HG02588 (cell line): ENCODE measurements at regions not wholly inside any gene's neighbourhood (a gene's known extent, or its start where the extent isn't known, plus 50 kb on each side); places are given as distances from the start of the nearest gene placed in this dataset.
"Not testable (repeated sequence)": the region's sequence is repeated elsewhere in the genome, so short reads cannot be mapped to it uniquely, and the experiment has no call there.

Experiments used
- ATAC-seq: cut with Tn5 transposase; IDR thresholded peaks from one replicate; pipeline ENCODE4 v1.9.1; 2021; ENCODE audit warnings: mild to moderate bottlenecking, moderate library complexity; ENCODE audit not compliant: unreplicated experiment

DNA sequence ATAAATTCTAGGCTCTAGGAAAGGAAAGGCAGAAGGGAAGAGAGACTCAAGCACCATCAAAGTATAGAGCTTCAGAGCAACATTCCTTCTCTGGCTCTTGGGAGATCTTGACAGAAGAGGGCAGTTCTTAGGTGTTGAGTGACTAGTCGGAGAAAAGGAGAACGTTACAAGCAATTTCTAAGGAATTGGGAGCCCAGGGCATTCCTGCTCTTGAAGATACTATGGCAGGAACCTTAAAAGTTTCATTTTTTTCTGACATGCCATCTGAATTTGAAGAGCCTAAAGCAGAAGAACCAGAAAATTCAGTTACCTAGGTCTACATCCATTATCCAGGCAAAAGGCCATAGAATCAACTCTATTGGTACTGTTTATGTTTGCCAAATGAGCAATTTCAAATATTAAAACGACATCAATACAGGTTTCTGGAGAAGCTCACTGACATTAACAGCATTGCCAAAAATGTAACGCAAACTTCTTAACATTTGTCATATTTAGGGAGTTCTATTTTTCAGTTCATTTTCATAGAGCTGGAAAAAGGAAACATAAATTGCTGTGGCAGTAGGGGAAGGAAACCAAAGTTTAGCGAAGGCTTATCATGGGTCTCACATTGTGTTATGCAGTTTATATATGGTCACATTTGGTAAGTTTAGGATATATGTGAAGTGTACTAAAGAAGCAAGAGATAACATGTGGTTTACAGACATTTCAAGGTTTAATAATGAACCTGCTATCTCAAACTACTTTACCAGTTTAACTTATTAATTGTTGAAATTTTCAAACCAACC is 210.1 kb upstream of the NRIP1 start:
- ATAC-seq, result no peak

DNA sequence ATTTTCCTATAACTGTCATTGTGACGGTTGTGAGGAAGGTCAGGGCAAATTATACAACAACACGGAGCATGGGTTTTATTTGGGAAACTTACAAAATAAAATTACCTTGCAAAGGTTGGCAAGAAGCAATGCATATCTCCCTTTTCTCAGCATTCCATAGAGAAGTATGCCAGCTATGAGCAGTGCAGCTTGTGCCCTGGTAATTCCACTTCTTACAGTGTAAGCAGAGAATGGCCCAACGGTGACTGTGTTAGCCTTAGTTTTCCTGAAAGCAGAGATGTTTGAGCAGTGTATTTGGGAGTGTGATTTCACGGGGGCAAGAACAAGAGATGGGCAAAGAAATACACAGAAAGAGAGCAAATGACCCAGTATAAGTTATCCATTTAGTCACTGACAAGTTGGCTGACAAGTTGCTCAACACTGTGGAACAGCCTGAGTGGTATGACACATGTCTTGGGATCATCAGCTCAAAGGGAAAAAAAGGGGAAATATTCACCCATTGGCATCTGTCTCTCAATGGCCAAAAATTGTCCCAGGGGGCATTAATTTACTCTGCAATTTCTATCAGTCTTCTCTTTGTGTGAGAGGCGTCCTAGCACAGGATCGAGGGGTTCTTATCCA is 210.9 kb upstream of the NRIP1 start:
- no peak for ATAC-seq

DNA sequence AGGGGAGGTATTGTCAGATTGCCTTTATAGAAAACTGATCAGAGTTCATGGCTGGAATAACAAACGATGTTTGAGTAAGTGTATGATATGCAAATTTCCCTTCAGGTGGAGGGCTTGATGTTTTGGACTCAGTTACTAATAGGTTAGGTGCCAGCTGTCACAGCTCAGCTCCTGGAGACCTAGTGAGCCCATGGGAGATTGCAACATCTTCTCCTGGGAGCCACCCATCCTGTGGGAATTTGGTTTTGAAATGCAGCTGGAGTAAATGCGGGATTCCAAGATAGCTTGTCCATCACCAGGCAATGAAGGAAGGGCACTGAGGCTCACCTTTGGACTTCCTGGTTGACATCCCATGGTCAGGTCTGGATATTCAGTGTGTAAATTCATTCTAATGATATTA is 211.4 kb upstream of the NRIP1 start:
- no peak for ATAC-seq

DNA sequence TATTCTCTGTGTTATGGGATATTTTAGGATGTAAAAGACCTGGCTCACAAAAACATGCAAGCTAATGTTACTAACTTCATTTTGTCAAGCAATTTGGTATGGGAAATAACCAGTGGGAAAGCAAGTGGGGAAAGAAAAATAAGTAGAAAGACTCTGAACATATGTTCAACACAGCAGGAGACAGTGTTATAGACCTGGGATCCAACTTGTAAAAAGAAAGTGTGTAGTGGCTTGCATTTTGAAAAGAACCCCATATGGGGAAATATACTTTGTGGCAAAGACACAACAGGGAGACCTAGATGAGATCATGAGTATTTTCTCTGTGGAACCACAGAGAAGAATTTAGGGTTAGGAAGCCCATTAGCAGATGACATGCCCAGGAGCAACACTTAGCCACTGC is 212.7 kb upstream of the NRIP1 start:
- ATAC-seq, result no peak

DNA sequence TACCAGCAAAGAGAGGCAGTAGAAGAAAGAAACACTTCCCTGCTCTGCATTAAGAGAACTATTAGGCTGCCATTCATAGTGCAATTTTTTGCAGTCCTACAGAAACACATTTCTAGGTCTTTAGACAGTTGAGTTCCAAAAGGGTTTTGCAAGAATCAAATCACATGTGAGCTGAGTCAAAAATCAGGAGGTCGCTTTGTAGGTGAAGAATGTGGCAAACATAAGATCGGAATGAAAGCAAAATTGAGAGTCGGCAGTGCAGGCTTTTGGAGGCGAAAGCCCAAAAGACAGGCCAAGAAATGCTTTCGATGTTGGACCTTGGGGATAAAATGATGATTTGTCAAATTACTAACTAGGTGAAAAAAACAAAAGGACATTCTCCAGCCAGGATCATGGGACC is 213.5 kb upstream of the NRIP1 start:
- ATAC-seq, result no peak

DNA sequence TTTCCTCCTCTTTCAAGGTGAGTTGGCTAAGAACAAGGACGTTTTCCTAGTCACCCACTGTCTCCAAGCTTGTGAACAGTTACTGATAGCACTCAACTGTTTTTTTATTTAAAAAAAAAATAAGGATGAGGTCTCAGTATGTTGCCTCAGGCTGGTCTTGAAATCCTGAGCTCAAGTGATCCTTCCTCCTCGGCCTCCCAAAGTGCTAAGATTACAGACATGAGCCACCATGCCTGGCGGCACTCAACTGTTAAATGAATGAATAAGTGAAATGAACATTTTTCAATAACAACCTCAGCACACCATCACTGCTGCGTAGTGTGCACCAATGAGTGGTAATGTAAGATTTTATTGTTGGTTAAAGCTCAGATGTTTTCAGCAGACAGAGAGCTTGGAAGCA is 214.1 kb upstream of the NRIP1 start:
- no peak for ATAC-seq

DNA sequence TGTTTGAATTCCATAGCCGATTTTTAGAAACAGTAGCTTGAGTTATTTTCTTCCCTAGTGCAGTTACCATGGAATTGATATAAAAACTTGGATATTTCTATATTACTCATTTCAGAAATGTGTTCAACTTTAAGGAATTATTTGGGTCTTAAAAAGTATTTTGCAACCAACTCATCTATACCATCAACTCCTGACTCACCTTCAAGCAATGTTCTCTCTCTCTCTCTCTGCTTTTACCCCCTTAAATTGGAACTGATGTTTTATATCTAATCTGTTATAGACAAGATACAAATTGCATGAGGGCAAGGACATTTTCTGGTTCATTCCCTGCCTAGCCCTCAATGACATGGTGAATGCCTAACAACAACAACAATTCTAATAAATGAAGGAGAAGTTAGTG is 214.7 kb upstream of the NRIP1 start:
- no peak for ATAC-seq

DNA sequence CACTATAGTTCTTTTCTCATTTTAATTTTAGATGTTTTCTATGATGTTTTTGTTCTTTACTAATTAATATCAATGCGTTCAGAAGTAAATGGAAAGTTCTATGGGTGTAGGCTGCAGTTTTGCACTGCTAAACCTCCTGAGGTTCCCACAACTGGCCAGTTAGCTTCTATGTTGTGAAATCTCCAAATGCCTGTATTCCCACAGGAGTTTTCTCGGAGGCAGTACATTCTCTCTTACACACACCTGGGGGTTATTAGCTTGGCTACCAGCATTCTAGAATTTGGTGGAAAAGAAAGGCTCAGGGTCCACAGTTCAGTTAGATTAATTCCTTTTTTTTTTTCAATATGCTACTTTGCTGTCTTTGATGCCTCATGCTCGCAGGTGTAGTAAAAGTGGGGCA is 216.9 kb upstream of the NRIP1 start:
- no peak for ATAC-seq

DNA sequence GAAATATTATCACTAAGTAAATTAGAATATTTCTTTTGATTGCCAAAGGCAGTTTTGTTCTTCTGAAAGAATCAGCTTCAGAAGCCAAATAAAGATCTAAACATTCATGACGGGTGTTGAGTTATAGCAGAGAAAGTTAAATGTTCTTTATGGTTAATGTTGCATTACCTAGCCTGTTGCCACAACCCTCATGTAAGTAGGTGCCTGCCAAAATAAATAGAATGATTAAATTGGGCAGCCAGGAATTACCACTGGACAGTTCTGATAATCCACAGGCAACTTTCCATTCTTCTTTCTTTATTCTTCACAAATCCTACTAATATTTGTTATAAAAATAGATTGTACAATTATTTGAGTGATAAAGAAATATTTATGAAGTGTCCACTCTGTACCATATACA is 217.9 kb upstream of the NRIP1 start:
- ATAC-seq, result no peak

DNA sequence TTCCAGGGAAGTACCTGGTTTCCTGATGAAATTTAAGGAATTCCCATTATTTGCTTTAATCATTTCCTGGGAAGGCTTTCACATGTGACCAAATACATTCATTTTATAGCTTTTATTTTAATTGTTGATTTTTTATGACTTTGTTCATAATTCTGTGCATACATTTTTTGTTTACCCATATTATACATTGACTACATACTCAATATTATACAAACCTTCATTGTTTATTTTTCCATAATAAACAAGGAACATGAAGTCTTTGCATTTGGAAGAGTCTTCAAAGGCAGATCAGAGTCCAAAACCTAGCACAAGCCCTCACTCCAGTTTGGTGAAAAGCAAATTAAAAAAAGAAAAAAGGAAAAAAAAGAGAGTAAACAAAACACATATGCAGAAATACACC is 218.3 kb upstream of the NRIP1 start:
- ATAC-seq, result no peak

DNA sequence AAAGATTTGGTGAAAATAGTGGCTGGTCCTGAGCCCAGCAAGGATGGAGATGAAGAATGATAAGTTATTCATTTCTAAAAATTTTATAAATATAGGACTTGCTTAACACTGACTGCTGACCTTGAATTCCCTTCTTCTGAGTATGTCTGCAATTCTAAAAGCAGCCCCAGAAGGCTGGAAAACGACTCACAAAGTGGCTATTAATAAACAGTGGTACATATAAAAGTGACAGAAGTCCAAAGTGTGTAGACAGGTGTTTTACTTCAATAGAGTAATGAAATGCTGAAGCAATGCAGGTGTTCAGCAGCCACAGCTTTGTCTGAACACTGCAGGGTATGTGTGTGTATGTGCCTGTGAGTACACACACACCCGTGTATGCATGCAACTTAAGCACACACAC is 219.0 kb upstream of the NRIP1 start:
- no peak for ATAC-seq

DNA sequence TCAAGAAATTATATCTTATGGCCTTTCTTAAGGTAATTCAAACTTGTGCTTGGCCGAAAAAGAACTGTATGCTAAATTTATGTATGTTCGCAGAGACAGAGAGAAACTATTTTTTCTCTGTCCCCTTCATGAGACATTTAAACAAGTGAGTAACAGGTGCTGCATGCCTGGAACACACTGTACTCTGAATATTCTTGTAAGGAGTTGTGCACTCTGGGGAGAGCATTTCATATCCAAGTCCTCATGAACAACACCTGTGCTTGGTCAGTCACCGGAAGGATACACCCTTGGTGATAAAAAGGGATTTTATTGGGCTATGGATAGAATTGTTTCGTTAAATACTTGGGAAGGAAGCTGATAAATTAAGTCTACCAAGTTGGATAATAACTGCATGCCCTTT is 220.8 kb upstream of the NRIP1 start:
- no peak for ATAC-seq

DNA sequence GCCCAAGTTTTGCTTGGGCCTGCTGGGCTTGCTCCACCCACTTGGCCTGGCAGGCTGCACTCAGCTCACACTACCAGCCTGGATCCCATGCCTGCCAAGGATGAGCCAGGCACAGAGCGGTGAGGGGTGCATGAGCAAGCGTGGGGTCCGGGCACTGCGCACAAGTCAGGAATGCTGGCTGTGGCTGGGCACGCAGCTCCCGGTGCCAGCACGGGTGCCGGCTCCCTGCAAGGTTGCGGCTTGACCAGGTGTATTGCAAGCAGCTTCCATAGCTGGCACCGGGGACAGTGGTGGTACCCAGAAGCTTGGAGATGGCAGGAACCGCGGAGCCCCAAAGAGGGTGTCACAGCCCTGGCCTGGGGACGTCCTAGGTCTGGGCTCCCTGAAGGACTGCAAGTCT is 224.4 kb upstream of the NRIP1 start:
- ATAC-seq, result no peak

DNA sequence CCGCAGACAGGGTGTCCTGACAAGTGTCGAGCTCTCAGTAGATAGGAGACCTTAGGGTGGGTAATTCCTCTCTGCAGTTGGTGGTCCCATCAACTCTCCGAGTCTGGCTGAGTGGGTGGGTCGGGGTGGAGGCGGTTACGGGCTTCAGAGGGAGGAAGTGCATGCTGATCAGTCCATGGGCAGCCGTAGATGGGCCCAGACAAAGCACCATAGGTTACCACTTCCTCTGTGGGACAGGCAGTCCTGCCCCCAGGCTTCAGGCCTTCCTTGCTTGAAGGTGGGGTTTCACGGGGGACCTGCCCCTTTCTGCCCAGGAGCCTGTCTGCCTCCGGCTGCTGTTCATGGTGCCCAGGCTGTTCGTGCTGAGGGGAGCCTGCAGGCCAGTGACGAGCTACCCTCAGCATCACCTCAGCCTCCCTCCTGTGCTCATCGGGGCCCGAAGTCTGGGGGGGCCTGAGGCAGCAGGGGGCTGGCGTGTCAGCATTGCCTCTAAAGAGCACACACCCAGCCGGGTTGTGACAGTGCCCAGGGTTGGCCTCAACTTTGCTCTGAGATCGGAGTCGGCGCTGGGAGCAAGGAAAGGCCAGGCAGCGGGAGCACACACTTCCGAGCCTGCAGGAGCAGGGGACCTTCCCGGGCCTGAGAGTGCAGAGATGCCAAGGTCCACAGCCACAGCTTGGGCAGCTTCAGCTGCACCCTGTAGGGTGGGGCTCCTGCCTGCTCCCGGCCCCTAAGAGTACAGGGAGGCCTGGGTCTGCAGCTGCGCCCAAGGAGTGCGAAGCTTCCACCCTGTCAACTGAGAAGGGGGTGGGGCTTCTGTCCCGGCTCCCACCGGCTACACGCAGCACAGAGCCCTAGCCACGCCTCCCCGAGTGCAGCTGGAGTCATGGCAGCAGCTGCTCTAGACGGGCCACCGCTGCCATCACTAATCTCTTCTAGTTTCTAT is 225.4 kb upstream of the NRIP1 start:
- no peak for ATAC-seq

DNA sequence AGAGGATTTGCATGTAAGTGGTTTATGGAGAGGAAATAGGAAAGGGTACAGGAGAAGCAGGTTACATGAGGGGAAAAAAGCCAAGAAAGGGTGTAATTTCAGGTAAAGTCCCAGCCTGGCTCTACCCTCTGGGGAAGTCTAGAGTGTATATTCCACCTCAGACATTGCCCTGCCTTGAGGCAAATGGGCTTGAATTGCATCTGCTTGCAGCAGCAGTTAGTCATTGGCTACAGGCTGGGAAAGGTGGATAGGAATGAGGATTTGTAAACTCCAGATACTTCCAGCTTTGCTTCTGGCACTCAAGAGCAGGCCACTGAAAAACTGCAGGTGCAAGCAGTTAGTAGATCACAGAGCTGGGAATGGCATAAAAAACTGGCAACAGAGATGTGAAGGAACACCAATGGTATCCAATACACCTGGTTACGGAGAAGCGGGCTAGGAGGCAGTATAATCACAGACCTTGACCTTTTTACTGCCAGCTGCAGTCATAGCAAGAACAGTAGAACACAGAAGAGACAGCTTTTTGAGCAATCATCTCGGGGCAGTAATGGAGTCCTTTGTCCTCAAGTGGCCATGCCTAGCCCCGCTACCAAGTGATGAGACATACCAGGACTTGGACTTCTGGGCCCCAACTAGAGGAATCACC is 226.9 kb upstream of the NRIP1 start:
- no peak for ATAC-seq

DNA sequence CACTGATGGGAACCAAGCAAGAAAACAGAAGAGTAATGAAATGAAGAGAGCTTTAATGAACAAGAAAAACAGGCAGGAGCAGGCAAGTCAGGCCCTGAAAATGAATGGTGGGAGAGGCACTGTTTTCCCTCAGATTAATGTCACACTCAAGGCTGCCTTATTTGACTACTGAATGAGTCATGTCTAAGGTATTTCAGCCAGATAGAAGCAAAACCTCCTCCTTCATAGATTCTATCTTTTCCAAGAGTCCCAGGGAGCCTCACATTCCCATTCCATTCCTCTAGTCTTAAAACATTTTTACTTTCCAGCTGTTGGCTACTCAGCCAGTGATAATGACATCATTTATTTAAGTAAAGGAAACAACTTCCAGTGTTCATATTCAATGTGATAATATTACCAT is 228.4 kb upstream of the NRIP1 start:
- ATAC-seq, result no peak

DNA sequence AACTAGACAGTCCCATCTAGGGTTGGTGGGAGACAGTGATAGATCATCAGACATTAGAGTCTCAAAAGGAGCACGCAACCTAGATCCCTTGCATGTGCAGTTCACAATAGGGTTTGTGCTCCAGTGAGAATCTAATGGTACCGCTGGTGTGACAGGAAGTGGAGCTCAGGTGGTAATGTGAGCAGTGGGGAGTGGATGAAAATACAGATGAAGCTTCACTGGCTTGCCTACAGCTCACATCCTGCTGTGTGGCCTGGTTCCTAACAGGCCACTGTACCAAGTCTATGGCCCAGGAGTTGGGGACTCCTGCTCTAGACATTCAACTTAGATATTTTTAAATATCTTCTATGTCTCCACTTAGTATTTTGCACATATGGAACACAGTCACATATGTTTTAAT is 231.1 kb upstream of the NRIP1 start:
- ATAC-seq, result no peak

DNA sequence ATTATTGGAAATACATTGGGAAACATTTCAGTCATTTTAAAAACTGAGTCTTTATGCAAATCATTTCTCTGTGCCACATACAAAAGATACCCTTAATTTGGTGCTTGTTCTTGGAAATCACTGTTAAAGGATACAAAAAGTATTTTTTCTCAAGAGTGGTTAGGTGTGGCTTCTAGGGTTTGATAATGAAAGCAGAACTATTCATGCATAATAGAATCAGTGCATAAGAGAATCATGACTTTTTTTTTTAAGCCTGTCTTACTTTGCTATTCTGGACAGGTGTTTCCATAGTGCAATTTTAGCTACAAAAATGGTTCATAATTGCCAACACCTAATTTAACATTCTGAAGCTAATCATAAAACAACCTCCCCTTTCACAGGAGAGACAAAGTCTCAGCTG is 233.0 kb upstream of the NRIP1 start:
- ATAC-seq, result no peak

DNA sequence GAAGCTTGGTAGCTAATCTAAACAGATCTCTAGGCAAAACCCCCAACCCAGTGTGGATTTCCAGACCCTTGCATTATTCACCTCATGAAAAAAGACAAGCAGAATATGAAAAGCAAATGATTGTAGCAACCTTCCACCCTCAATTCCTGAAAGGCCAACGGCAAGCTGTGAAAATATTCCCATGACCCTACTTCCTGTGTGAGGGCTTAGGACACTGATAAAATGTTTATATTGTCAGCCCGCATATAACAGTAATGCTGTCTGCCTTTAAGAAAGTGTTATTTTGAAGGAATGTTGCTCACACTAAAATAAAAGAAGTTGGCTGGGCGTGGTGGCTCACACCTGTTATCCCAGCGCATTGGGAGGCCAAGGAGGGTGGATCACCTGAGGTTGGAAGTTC is 233.5 kb upstream of the NRIP1 start:
- ATAC-seq, result no peak

DNA sequence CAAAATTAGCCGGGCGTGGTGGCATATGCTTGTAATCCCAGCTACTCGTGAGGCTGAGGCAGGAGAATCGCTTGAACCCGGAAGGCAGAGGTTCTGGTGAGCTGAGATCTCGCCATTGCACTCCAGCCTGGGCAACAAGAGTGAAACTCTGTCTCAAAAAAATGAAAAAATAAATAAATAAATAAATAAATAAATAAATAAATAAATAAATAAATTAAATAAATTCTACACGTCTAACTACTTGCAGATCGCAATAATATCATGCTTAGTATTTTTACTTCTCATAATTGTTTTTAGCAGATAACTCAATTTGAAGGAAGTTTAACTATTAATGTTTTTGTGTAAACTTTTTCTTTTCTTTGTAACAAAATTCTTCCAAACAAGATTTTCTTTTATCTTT is 234.0 kb upstream of the NRIP1 start:
- ATAC-seq, result not testable (repeated sequence)

DNA sequence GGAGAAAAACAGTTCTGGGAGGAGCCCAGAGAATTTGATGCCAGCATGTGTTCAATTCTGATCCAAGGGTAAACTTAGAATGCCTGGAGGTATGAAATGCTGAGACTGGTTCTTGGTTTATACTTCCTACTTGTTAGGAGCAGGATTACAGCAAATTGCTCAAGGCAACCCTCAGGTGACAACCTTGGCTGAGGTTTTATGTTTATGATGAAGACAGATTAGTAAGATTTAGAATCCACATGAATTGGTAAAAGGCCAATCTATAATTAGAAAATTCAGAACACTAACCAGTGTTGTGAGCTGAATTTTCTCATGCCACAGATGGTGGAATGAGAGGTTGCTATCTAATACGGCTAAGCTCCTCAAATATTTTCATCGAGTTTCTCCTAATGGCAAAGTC is 235.3 kb upstream of the NRIP1 start:
- no peak for ATAC-seq
